ENCODE measurements at regions not wholly inside any gene's neighbourhood (a gene's known extent, or its start where the extent isn't known, plus 50 kb on each side); places are given as distances from the start of the nearest gene placed in this dataset.

GRCh38 chr1:233738396-233738795, 124.5 kb downstream of the KCNK1 start:
- no peaks in the 10 kb centered on the region for H3K27me3 ChIP-seq (ENCODE audit: insufficient read depth, low read length)
- H3K79me2 ChIP-seq (ENCODE audit: insufficient read depth, low read length), result no peaks in the 10 kb centered on the region
- H3K4me1 ChIP-seq (ENCODE audit: insufficient read depth, low read length), result no peaks in the 10 kb centered on the region
- no peaks in the 10 kb centered on the region for H3K9me3 ChIP-seq (ENCODE audit: low read depth, low read length)
- no peak for DNase-seq (ENCODE audit: insufficient read length, low spot score, missing footprints)
- no peaks in the 10 kb centered on the region for H3K36me3 ChIP-seq (ENCODE audit: insufficient read depth, low read length)
- no peak overlapping the region for H2AFZ ChIP-seq (ENCODE audit: low read length)
- no peaks in the 10 kb centered on the region for H4K20me1 ChIP-seq (ENCODE audit: insufficient read depth, low read length)
- TF ChIP-seq CTCF (IDR thresholded peaks at IDR 0.05; ENCODE audit: extremely low read depth, low read depth, low read length), result no peak
- H3K27ac ChIP-seq (ENCODE audit: low read depth, low read length), result no peak overlapping the region
- no peak overlapping the region for H3K4me2 ChIP-seq (ENCODE audit: insufficient read depth, low read length)
- H3K4me3 ChIP-seq (ENCODE audit: insufficient read depth, low read length), result no peak overlapping the region

GRCh38 chr1:233738850-233739249, 124.9 kb downstream of the KCNK1 start:
- Histone ChIP-seq H2AFZ (ENCODE audit: low read length) (no peak overlapping the region), H3K9me3 (ENCODE audit: low read depth, low read length) (no peaks in the 10 kb centered on the region), H3K27ac (ENCODE audit: low read depth, low read length) (no peak overlapping the region), H3K79me2 (ENCODE audit: insufficient read depth, low read length) (no peaks in the 10 kb centered on the region), H3K4me1 (ENCODE audit: insufficient read depth, low read length) (no peaks in the 10 kb centered on the region), H4K20me1 (ENCODE audit: insufficient read depth, low read length) (no peaks in the 10 kb centered on the region), H3K27me3 (ENCODE audit: insufficient read depth, low read length) (no peaks in the 10 kb centered on the region), H3K4me3 (ENCODE audit: insufficient read depth, low read length) (no peak overlapping the region), H3K4me2 (ENCODE audit: insufficient read depth, low read length) (no peak overlapping the region), H3K36me3 (ENCODE audit: insufficient read depth, low read length) (no peaks in the 10 kb centered on the region)
- no peak for DNase-seq (ENCODE audit: insufficient read length, low spot score, missing footprints)
- TF ChIP-seq CTCF (IDR thresholded peaks at IDR 0.05; ENCODE audit: extremely low read depth, low read depth, low read length), result no peak

- no peaks in the 10 kb centered on the region for H3K4me1 ChIP-seq (ENCODE audit: insufficient read depth, low read length)
- no peak overlapping the region for H3K27ac ChIP-seq (ENCODE audit: low read depth, low read length)
- no peak for TF ChIP-seq CTCF (IDR thresholded peaks at IDR 0.05; ENCODE audit: extremely low read depth, low read depth, low read length)
- H3K27me3 ChIP-seq (ENCODE audit: insufficient read depth, low read length), result no peaks in the 10 kb centered on the region
- H3K79me2 ChIP-seq (ENCODE audit: insufficient read depth, low read length), result no peaks in the 10 kb centered on the region
- no peak overlapping the region for H2AFZ ChIP-seq (ENCODE audit: low read length)
- H3K4me2 ChIP-seq (ENCODE audit: insufficient read depth, low read length), result no peak overlapping the region
- no peaks in the 10 kb centered on the region for H3K9me3 ChIP-seq (ENCODE audit: low read depth, low read length)
- no peaks in the 10 kb centered on the region for H4K20me1 ChIP-seq (ENCODE audit: insufficient read depth, low read length)
- DNase-seq (ENCODE audit: insufficient read length, low spot score, missing footprints), result no peak
- no peaks in the 10 kb centered on the region for H3K36me3 ChIP-seq (ENCODE audit: insufficient read depth, low read length)
- H3K4me3 ChIP-seq (ENCODE audit: insufficient read depth, low read length), result no peak overlapping the region
These were observed 131.0 kb downstream of the KCNK1 start for GRCh38 chr1:233744779-233745513.

GRCh38 chr1:233750139-233750538, 136.2 kb downstream of the KCNK1 start:
- TF ChIP-seq CTCF (IDR thresholded peaks at IDR 0.05; ENCODE audit: extremely low read depth, low read depth, low read length), result no peak
- H3K79me2 ChIP-seq (ENCODE audit: insufficient read depth, low read length), result no peaks in the 10 kb centered on the region
- DNase-seq (ENCODE audit: insufficient read length, low spot score, missing footprints), result no peak
- no peak overlapping the region for H3K4me2 ChIP-seq (ENCODE audit: insufficient read depth, low read length)
- no peak overlapping the region for H2AFZ ChIP-seq (ENCODE audit: low read length)
- H3K36me3 ChIP-seq (ENCODE audit: insufficient read depth, low read length), result no peaks in the 10 kb centered on the region
- H3K27ac ChIP-seq (ENCODE audit: low read depth, low read length), result no peak overlapping the region
- no peak overlapping the region for H3K4me3 ChIP-seq (ENCODE audit: insufficient read depth, low read length)
- H3K9me3 ChIP-seq (ENCODE audit: low read depth, low read length), result no peaks in the 10 kb centered on the region
- H4K20me1 ChIP-seq (ENCODE audit: insufficient read depth, low read length), result no peaks in the 10 kb centered on the region
- H3K4me1 ChIP-seq (ENCODE audit: insufficient read depth, low read length), result no peaks in the 10 kb centered on the region
- H3K27me3 ChIP-seq (ENCODE audit: insufficient read depth, low read length), result no peaks in the 10 kb centered on the region

Measured in osteoblast (primary cell).